EH (cell line): ENCODE measurements at regions not wholly inside any gene's neighbourhood (a gene's known extent, or its start where the extent isn't known, plus 50 kb on each side); places are given as distances from the start of the nearest gene placed in this dataset.
"Not testable (repeated sequence)": the region's sequence is repeated elsewhere in the genome, so short reads cannot be mapped to it uniquely, and the experiment has no call there.

ENCODE experiments used
- DNase-seq: peaks from one replicate; pipeline ENCODE4 v3.0.0-alpha.2; 2015; ENCODE audit warnings: low read depth

DNA sequence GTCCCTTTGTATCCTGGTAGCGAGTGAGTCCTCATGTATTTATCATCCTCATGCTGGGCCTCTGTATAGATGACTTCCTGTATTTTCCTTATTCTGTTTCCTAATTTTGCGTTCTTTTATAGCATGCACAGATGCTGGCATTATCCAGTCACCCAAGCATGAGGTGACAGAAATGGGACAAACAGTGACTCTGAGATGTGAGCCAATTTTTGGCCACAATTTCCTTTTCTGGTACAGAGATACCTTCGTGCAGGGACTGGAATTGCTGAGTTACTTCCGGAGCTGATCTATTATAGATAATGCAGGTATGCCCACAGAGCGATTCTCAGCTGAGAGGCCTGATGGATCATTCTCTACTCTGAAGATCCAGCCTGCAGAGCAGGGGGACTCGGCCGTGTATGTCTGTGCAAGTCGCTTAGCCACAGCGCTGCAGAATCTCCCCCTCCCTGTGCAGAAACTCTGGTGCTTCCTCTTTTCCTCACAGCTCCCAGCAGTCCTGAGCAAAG is 183.1 kb upstream of the PRSS58 start:
- DNase-seq: no peak

- DNase-seq: peak; percentile 91
Measured at GRCh38 chr7:142440219-142440905, 182.5 kb upstream of the PRSS58 start.

- DNase-seq: no peak
Measured at GRCh38 chr7:142439739-142440138, 181.9 kb upstream of the PRSS58 start.

GRCh38 chr7:142438923-142439515 is 181.2 kb upstream of the PRSS58 start:
- DNase-seq: no peak

DNA sequence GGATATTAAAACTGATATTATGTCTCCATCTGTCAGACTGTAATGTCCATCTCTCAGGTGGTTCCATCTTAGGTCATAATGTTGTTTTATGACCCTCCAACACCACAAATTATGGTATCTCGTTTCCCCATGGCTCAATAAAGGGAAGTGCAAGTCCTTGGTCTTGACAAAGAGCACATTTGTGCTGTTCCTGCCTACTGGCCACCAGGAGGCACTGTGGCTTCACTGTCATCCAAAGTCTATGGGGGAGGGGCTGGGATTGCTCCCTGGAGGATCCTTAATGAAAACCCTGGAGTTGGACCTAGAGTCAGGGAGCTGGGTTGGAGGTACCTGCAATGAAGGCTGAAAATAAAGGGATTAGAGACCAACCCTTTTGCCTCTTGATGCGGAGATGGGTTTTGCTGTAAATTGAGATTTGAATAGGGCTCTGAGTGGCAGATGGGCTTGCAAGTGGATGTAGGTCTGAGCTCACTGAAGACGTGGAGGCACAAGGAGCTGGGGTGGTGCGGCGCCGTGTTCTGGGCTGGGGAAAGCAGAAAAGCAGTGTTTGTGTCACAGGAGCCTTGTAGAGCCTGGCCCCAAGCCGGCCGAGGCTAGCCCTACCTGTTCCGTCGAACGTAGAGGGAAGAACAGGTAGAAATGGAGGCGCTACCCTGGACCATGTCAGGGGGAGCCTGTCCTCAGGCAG is 180.5 kb upstream of the PRSS58 start:
- DNase-seq: peak; percentile 70

DNA sequence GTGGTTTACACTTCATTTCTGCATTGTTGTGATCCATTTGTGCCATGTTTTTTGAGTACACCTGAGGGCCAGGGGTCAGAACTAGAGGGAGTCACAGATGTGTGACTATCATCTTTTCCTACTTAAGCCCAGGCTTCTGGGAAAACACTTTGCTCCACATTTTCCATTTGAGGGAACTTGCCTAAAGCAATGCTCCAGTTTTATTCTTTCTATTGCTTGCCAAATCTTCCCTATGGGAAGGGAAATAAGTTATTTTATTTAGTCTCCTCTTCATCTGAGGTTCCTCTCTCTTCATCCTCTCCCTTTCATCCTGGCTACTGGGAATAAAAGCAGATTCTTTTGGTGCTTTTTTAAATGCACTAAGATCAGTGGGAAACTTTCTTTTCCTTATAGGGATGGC is 179.9 kb upstream of the PRSS58 start:
- no peak for DNase-seq

GRCh38 chr7:142436601-142437000 is 178.7 kb upstream of the PRSS58 start:
- peak; percentile 43 for DNase-seq

DNA sequence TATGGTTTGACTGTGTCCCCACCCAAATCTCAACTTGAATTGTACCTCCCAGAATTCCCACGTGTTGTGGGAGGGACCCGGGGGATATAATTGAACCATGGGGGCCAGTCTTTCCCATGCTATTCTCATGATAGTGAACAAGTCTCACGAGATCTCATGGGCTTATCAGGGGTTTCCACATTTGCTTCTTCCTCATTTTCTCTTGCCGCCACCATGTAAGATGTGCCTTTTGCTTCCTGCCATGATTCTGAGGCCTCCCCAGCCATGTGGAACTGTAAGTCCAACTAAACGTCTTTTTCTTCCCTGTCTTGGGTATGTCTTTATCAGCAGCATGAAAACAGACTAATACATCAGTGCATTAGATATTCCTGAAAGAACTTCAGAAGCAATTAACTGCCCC is 177.7 kb upstream of the PRSS58 start:
- DNase-seq: not testable (repeated sequence)

DNA sequence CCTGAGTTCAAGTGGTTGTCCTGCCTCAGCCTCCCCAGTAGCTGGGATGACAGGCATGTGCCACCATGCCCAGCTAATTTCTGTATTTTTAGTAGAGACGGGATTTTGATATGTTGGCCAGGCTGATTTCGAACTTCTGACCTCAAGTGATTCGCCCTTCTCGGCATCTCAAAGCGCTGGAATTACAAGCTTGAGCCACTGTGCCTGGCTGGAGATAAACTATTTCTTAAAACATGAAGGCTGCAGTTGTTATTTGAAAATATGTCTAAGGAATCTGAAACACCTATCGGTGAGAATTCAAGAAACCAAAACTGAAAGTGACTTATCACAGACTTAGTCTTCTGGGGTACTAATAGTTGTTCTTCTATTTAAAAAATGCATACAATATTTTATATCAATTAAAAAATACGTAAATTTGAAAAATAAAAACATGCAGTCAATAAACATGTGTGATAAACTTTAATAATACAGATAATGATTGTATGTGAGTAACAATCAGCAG is 176.9 kb upstream of the PRSS58 start:
- no peak for DNase-seq

DNA sequence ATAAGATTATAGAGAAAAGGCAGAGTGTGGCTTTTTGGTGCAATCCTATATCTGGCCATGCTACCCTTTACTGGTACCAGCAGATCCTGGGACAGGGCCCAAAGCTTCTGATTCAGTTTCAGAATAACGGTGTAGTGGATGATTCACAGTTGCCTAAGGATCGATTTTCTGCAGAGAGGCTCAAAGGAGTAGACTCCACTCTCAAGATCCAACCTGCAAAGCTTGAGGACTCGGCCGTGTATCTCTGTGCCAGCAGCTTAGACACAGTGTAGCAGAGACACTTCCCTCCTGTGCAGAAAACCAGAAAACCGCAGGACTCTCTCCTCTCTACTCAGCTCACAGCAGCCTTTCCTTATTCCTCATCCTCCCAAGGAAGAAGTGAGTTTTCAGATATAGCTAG is 176.3 kb upstream of the PRSS58 start:
- not testable (repeated sequence) for DNase-seq

- DNase-seq: no peak
Measured at GRCh38 chr7:142432377-142432776, 174.5 kb upstream of the PRSS58 start.

- peak; percentile 32 for DNase-seq
Measured at GRCh38 chr7:142431491-142431890, 173.6 kb upstream of the PRSS58 start.

DNA sequence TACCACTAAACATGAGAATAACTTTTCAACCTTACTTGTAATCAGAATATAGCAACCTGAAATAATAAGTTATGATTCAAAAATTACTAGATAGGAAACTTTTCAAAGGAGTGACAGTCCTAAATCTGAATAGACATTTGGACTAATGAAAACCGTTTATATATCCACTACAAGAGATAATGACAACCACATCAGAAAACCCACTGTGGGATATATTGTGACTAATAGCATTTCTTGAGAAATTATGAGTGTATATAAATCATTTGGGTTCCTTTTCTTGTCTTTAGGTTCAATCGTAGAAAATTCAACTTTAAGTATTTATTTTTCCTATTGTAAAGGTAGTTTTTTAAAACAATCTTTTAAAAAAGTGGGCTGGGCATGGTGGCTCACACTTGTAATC is 170.2 kb upstream of the PRSS58 start:
- no peak for DNase-seq

DNA sequence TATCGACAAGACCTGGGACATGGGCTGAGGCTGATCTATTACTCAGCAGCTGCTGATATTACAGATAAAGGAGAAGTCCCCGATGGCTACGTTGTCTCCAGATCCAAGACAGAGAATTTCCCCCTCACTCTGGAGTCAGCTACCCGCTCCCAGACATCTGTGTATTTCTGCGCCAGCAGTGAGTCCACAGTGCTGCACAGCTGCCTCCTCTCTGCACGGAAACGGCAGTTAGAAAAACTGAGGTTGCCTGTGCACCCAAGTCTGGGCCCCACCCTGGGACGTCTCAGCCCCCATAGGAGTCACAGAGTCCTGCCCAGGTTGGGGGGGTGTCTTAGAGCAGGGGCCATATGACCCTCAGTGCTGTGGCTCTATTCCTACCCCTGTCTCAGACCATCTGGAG is 167.4 kb upstream of the PRSS58 start:
- DNase-seq: no peak

GRCh38 chr7:142422621-142423020 is 164.8 kb upstream of the PRSS58 start:
- no peak for DNase-seq

DNA sequence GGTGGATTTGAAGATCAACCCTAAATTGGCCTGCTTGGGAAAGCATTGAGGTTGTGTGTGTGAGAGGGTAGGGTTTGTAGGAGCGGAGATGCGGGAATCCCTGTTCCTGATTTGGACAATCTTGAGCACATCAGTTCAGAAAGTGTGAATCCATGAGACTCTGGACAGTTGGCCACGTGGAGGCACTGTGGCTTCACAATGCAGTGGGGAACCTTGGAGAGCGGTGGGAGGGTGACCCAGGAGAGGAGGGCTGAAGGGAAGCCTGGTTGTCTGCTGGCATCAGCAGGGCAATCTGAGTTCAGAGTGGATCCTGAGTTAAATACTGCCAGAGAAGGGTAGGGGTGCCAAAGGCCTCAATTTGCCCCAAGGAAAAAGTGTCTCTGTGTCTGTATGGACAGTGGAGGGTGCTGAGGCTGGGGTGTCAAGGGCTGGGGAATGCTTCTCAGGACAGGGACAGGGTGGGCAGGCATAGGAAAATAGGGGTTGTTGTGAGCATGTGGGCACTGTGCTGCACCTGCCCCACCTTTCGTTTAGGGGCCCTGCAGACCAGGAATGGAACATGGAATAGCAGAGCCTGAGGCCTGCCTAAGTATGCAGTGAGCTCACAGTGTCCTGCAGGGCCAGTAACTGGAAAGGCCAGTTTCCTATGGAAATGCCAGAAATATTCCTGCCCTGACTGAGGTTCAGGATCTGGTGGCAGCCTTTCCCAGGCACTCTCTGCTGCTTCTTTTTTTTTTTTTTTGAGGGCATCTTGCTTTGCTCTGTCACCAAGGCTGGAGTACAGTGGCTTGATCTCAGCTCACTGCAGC is 162.9 kb upstream of the PRSS58 start:
- DNase-seq: peak; percentile 64

- DNase-seq: no peak
Measured at GRCh38 chr7:142418326-142418725, 160.5 kb upstream of the PRSS58 start.

- no peak for DNase-seq
Measured at GRCh38 chr7:142414915-142415314, 157.1 kb upstream of the PRSS58 start.

DNA sequence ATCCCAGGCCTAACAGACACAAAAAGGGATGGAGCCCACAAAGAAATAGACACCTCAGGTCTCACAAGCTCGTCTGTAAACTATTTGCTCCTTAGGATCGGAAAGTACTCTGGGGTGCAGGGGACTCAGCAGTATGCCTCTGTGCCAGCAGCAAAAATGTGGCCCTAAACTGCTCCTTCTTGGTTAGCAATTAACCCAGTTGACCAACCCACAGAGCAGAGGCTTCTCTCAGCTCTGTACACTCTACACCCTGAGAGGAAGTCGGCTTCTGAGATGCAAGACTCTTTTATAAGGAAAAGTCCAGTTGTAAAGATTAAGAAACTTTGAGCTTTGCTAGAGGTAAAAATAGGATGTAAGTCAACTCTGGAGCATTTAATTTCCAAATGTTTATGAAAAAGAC is 156.3 kb upstream of the PRSS58 start:
- DNase-seq: no peak

- DNase-seq: no peak
Measured at GRCh38 chr7:142413280-142414000, 155.6 kb upstream of the PRSS58 start.

GRCh38 chr7:142412551-142413193 is 154.8 kb upstream of the PRSS58 start:
- DNase-seq: peak; percentile 72
